ENCODE measurements at regions not wholly inside any gene's neighbourhood (a gene's known extent, or its start where the extent isn't known, plus 50 kb on each side); places are given as distances from the start of the nearest gene placed in this dataset.
A peak's percentile ranks its signal among the peaks of the same experiment; 100 is the strongest.

DNA sequence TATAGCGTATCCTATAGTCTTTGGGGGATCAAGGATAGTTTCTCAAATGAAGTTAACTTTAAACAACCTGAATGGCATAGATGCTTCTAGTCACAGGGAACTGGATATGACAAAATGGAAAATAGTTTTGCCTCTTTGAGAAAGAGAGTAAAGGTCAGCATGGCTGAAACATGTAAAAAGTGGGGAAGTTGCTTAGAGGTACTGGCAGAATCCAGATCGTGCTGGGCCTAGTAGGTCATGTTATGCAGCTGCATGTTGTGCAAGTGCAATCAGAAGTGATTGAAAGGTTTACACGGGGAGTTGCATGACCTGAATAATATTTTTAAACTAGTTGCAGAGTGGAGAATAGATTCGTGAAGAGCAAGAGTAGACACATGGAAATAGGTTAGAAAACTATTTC lies 201.1 kb upstream of the HDAC9 start:
- FAIRE-seq (no peak), DNase-seq (ENCODE audit: extremely low spot score, insufficient read length, low read depth) (no peak)

DNA sequence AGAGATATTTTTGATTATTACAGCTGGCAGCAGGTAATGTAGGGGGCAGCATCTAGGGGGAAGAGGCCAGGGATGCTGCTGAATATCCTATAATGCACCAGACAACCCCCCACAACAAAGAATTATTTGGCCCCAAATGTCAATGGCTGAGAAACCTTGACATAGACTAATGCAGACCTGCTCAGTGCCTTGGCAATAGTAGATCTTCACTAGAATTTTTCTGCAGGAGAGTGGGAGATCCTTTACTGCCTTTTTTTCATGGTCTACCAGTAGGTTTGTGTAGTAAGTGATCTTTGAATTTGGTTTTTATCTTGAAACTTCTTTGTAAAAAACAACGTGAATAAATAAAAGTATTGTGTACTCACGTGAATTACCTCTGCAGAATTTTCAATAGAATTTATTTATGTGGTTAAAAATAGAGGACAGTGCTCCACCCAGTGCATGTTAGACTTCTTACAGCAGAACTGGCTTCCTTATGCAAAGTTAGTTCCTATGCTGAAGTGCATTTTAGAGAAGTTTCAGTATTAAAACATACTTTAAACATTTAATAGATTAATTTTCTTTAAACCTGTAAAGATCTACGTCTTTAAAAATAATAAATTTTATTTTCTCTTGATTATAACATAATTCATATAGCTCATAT lies 199.6 kb upstream of the HDAC9 start:
- no peak for FAIRE-seq

DNA sequence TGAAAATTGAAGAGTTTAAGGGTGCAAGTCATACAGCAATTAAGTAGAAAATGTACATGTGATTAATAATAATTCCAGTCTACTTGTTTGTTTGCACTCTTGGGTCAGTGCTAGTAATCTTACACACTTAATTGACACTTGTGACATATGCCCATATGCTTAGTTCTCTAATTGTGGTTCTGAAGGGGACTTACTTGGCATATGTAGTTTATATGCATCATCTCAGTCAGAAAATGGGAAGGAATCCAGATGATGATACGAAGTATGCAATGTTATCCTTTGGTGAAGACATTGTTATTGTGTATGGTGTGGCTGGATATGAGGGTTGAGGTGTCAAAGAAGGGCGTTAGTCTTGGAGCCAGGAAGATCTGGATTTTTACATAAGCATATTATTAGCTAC lies 193.5 kb upstream of the HDAC9 start:
- FAIRE-seq (no peak), DNase-seq (ENCODE audit: extremely low spot score, insufficient read length, low read depth) (no peak)

More for the DNA sequence above, 199.6 kb upstream of the HDAC9 start:
- DNase-seq (ENCODE audit: extremely low spot score, insufficient read length, low read depth) = no peak

DNA sequence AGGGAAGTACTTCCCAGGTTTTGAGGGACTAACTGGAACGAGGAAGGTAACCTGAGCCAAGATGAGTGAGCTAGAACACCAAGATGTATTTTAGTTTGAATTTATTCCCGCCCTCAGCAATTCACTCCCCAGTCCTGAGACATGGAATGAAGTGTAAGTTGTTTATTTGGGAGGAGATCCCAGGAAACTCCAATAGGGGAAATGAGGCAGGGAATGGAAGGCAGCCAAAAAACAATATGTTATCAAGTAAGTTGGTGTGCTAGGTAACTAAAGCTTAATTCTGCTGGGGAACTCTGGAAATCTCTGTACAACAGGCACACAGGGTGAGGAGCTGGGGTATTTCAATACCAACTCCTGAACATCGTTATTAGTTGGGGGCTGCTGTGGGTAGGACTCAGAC lies 189.7 kb upstream of the HDAC9 start:
- DNase-seq (ENCODE audit: extremely low spot score, insufficient read length, low read depth) = no peak
- FAIRE-seq = no peak

DNA sequence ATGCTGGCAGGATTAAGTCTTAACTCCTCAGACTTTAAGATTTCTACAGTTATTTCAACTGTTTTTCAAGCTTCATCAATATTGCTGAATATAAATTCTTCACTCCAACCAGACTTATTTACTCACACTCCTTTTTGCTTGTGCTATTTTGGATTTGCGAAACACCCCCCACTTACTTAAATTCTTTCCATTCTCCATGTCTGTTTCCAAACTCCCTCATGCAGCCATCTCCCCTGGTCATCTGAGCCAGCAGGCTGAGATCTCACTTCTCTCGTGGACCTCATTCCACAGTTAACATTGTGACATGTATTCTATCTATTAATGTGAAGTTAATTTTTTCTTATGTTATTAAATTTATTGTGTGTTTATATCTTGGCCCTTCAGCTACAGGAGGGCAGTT lies 188.9 kb upstream of the HDAC9 start:
- no peak for FAIRE-seq

GRCh38 chr7:18308938-18309337 lies 186.6 kb upstream of the HDAC9 start:
- DNase-seq (ENCODE audit: extremely low spot score, insufficient read length, low read depth) (no peak), FAIRE-seq (no peak)

More for the DNA sequence above, 188.9 kb upstream of the HDAC9 start:
- DNase-seq (ENCODE audit: extremely low spot score, insufficient read length, low read depth) = no peak

- FAIRE-seq = no peak
Measured at GRCh38 chr7:18312482-18312881, 183.1 kb upstream of the HDAC9 start.

DNA sequence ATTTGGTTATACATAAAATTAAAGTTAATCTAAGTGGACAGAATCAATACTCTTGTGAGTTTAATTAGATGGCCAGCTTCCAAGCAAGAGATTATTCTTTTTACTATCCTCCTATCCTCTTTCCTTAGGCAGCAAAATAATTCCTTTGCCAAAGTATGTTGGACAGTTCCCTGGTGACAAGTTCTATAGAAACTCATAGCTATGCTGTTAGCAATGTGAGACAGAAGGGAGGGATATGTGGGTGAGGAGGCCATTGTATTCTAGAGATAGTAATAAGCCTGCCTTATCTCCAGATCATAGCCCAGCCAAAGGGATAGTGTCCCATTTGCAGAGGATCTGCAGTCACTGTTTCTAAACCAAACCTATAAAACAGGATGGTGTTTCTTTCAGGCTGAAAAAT lies 181.6 kb upstream of the HDAC9 start:
- DNase-seq (ENCODE audit: extremely low spot score, insufficient read length, low read depth) (no peak), FAIRE-seq (no peak)

More at GRCh38 chr7:18312482-18312881, 183.1 kb upstream of the HDAC9 start:
- no peak for DNase-seq (ENCODE audit: extremely low spot score, insufficient read length, low read depth)

GRCh38 chr7:18315241-18315640 lies 180.3 kb upstream of the HDAC9 start:
- no peak for DNase-seq (ENCODE audit: extremely low spot score, insufficient read length, low read depth)
- FAIRE-seq = no peak

DNA sequence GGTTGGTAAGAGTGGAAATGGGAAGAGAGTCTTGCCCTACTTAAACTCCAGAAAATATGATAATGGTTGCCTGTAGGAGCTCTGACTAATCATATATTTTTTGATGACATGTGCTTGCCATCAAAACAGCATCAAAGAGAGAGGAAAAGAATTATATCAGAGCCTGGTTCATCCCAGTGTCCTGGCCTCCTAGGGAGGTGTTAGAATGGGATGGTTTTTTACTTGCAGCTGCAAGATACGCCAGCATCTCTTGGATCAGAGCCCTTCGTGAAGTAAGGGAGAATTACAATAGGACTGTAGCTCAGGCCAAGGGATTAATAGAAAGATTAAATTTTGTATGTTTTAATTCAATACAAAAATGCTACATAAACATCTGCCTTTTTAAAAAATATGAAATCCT lies 177.6 kb upstream of the HDAC9 start:
- no peak for DNase-seq (ENCODE audit: extremely low spot score, insufficient read length, low read depth)
- no peak for FAIRE-seq

GRCh38 chr7:18320422-18320821 lies 175.1 kb upstream of the HDAC9 start:
- FAIRE-seq = no peak

DNA sequence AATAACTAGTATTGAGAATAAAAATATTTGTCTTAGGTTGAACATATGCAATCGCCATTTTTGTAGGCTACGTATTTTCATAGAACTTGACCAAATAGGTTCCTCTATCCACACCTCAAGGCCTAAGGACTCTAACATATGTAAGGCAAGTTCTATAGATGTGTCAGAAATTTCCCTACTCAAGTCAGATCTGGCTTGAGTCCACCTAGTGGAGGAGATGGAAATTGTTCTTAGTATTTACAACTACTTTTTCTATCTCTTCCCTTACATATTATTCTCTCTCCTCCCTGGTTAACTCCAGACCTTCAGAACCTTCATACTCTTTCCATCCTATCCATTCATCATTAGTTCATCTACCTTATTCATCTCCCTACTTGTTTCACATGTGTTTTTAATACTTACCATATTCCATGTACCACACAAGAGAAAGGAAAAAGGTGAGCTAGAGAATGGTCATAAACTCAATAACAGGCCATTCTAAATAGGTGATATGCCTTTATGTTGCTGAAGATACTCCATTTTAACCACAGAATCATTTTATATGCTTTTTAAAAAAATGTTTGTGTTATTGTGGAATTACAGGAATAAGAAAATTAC lies 174.5 kb upstream of the HDAC9 start:
- FAIRE-seq = peak; percentile 81
- peak; percentile 12 for DNase-seq (ENCODE audit: extremely low spot score, insufficient read length, low read depth)

More at GRCh38 chr7:18320422-18320821, 175.1 kb upstream of the HDAC9 start:
- no peak for DNase-seq (ENCODE audit: extremely low spot score, insufficient read length, low read depth)

GRCh38 chr7:18330548-18330947 lies 165.0 kb upstream of the HDAC9 start:
- FAIRE-seq = no peak

GRCh38 chr7:18336626-18337025 lies 158.9 kb upstream of the HDAC9 start:
- FAIRE-seq = no peak
- DNase-seq (ENCODE audit: extremely low spot score, insufficient read length, low read depth) = no peak

More at GRCh38 chr7:18330548-18330947, 165.0 kb upstream of the HDAC9 start:
- DNase-seq (ENCODE audit: extremely low spot score, insufficient read length, low read depth) = no peak

DNA sequence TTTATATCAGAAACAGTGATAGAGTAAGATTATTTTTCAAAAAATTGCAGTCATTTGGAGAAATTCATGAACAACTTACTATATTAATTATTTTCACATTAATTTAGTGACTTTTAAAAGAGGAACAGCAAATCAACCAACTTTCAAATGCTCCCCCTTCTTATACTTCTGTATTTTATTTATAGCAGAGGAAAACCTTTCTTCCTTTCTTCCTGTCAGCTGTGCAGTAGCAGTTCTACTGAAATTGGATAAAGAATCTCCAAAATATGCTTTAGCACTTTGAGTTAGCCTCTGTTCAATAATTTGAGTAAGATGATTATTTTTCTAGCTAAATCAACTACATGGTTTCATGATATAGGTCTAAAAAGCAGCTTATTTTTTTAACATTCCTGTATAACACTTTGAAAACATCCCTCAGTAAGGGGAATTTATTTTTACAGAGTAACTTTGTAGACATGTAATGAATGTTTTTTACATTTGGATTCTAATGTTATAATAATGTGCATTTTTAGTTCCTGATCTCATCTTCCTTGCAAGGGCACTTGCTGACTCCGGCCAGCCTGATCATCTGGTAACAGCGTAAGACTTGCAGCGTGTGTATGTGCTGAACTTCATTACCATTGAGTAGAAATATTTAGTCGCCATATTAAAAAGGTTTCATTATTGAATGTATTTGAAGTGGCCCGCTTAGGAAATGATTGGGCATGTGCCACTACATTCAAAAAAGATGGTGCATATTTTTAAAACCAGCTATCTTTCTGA lies 158.3 kb upstream of the HDAC9 start:
- DNase-seq (ENCODE audit: extremely low spot score, insufficient read length, low read depth) (no peak), FAIRE-seq (no peak)

DNA sequence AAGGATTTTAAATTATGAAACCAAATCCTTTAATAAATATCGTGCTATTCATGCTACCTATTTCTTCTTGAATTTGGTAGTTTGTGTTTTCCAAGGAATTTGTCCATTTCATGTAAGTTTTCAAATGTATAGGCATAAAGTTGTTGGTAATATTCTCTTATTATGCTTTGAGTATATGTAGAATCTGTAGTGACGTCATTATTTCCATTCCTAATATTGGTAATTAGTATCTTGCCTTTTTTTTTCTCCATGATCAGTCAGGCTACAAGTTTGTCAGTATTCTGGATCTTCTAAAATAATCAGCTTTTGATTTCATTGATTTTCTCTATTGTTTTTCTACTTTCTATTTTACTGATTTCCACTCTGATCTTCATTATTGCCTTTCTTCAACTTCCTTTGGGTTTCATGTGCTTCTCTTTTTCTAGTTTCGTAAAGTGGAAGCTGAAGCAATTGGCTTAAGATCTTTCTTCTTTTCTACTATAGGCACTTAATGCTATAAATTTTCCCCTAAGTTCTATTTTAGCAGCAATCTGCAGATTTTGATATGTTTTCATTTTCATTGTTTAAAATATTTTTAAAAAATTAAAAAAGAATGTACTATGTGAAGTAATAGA lies 156.5 kb upstream of the HDAC9 start:
- no peak for FAIRE-seq
- no peak for DNase-seq (ENCODE audit: extremely low spot score, insufficient read length, low read depth)

DNA sequence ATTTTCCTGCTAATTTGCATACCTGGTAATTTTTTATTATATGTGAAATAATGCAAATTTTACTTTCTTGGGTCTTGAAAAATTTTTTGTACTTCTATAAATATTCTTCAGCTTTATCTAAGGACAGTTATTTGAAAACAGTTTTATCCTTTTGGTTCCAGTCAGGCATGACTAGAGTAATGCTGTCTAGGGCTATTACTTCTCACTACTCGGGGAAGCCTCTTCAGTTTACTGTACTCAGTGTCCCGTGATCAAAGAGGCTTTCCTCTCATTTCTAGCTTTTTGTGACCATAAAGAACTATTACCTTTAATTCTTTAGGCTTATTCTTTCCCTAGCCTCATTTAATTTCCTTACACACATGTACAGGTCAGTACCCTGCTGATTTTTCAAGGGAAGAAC lies 153.8 kb upstream of the HDAC9 start:
- no peak for DNase-seq (ENCODE audit: extremely low spot score, insufficient read length, low read depth)
- FAIRE-seq = no peak

DNA sequence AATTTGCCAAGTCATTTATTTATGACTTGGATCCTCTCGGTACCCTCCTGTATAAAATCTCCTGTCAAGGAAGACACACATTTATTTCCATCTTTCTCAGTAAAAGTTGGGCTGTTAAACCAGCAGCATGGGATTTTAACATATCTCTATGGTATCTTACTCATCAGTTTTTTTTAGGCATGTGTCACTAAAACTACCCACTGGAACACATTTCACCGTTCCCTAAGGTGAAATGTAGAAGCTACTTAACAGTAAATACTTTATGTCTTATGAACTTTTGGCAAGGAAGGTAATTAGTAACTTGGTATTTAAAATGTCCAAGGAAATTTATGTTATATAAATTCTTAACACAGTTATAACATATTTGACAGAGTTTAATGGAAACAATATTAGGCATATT lies 152.5 kb upstream of the HDAC9 start:
- FAIRE-seq = no peak
- no peak for DNase-seq (ENCODE audit: extremely low spot score, insufficient read length, low read depth)

DNA sequence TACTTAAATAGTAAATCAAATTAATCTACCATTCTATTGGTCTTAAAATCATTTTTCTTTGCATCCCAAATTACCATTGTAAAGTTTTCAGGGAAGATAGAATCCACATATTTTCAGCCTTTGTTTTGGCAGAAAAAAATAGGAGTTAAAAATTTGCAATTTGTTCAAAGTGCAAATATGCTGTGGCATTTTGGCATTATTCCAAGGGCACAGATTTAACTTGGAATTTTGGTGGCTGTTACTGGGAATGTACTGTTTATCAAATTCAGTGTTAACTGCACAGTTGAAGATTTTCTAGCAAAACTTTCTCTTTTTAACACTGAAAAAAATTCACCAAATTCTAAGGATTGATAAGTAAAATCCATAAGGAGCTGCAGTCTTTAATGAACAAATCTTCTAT lies 151.0 kb upstream of the HDAC9 start:
- FAIRE-seq = no peak
- no peak for DNase-seq (ENCODE audit: extremely low spot score, insufficient read length, low read depth)

- peak; percentile 70 for FAIRE-seq
- no peak for DNase-seq (ENCODE audit: extremely low spot score, insufficient read length, low read depth)
Measured at GRCh38 chr7:18345641-18346234, 149.8 kb upstream of the HDAC9 start.
